Fibroblast of mammary gland (primary cell): ENCODE measurements at regions not wholly inside any gene's neighbourhood (a gene's known extent, or its start where the extent isn't known, plus 50 kb on each side); places are given as distances from the start of the nearest gene placed in this dataset.

Source experiments
- DNase-seq: peaks from one replicate; pipeline ENCODE4 v3.0.0-alpha.2; 2010; ENCODE audit warnings: low read depth
- H3K4me3 ChIP-seq: 2 replicates; pipeline ENCODE4 v1.5.1; 2011; ENCODE audit warnings: low read depth, mild to moderate bottlenecking, low read length, moderate library complexity; ENCODE audit not compliant: control insufficient read depth
- CTCF ChIP-seq: conservative IDR thresholded peaks from 2 replicates; pipeline ENCODE4 v1.5.1; 2011; ENCODE audit warnings: low read depth, low read length, inconsistent platforms; ENCODE audit not compliant: control insufficient read depth, insufficient read depth

- TF ChIP-seq CTCF: no peak
- H3K4me3 ChIP-seq: no peak overlapping the region
- peak; percentile 4 for DNase-seq
Measured at GRCh38 chr3:176078906-176079305, 1118.4 kb downstream of the TBL1XR1 start.

GRCh38 chr3:176075491-176075890, 1121.8 kb downstream of the TBL1XR1 start:
- no peak overlapping the region for H3K4me3 ChIP-seq
- no peak for DNase-seq
- TF ChIP-seq CTCF: no peak

- no peak overlapping the region for H3K4me3 ChIP-seq
- no peak for DNase-seq
- TF ChIP-seq CTCF: no peak
Measured at GRCh38 chr3:176075046-176075445, 1122.2 kb downstream of the TBL1XR1 start.

GRCh38 chr3:176074096-176074495, 1123.2 kb downstream of the TBL1XR1 start:
- TF ChIP-seq CTCF: no peak
- no peak for DNase-seq
- H3K4me3 ChIP-seq: no peak overlapping the region

GRCh38 chr3:176071943-176072342, 1125.3 kb downstream of the TBL1XR1 start:
- no peak for DNase-seq
- H3K4me3 ChIP-seq: no peak overlapping the region
- no peak for TF ChIP-seq CTCF

- H3K4me3 ChIP-seq: no peak overlapping the region
- no peak for DNase-seq
- TF ChIP-seq CTCF: no peak
Measured at GRCh38 chr3:176068750-176069149, 1128.5 kb downstream of the TBL1XR1 start.

- TF ChIP-seq CTCF: no peak
- no peak for DNase-seq
- H3K4me3 ChIP-seq: no peak overlapping the region
Measured at GRCh38 chr3:176058856-176059255, 1138.4 kb downstream of the TBL1XR1 start.
